ENCODE measurements at regions not wholly inside any gene's neighbourhood (a gene's known extent, or its start where the extent isn't known, plus 50 kb on each side); places are given as distances from the start of the nearest gene placed in this dataset.

- DNase-seq (ENCODE audit: low read depth) (no peak), FAIRE-seq (no peak)
- no peaks in the 10 kb centered on the region for H3K36me3 ChIP-seq (ENCODE audit: control insufficient read depth, insufficient read depth, low read length)
- H3K4me3 ChIP-seq (ENCODE audit: low read depth, low read length) = no peak overlapping the region
- H3K27me3 ChIP-seq (ENCODE audit: control insufficient read depth, insufficient read depth, low read length) = peaks cover 9% of the 10 kb centered on the region
- TF ChIP-seq CTCF (IDR thresholded peaks at IDR 0.05; ENCODE audit: insufficient read depth, low read length, severe bottlenecking) = no peak
Observed at GRCh38 chr6:166008441-166009369, 158.9 kb downstream of the TBXT start.

DNA sequence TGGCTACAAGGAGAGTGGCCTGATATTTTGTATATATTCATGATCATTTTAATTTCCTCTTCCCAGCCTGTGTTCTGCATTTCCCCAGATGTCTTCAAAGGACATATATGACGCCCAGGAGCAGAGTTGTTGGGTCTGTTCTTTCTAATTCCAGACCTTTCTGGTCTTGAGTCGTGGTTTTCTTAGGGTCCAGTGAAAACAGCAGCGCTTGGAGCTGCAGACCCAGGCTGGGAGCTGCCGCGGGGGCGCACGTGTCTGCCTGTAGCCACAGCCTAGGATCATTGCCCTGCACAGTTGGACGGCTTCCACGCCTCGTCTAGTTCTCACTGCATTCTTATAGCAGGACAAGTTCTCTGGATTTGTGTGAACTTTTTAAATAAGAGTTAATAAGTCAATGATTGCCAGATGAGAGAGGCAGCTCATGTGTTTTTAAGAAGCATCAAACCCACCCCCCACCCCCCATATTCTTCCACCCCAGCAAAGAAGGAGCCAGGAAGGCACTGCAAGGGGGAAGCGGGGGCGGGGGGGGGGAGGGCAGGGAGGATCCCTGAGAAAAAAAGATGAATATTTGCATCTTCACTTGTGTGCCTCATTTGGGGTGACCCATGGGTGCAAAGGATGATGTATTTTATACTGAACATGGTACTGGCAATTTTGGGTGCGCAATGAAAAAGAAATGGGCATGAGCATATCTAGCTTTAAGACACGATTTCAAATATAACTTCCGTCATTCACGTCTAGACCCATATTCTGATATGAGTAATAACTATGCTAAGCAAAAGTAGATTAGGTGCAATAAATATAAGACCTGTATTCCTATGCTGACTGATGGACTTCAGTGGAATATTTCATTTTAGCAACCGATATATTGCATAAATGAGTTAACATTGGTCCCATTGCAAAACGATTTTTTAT lies 160.0 kb downstream of the TBXT start:
- FAIRE-seq (no peak), DNase-seq (ENCODE audit: low read depth) (no peak)
- Histone ChIP-seq H3K4me3 (ENCODE audit: low read depth, low read length) (no peak overlapping the region), H3K27me3 (ENCODE audit: control insufficient read depth, insufficient read depth, low read length) (peaks cover 9% of the 10 kb centered on the region), H3K36me3 (ENCODE audit: control insufficient read depth, insufficient read depth, low read length) (no peaks in the 10 kb centered on the region)
- no peak for TF ChIP-seq CTCF (IDR thresholded peaks at IDR 0.05; ENCODE audit: insufficient read depth, low read length, severe bottlenecking)

- no peak for TF ChIP-seq CTCF (IDR thresholded peaks at IDR 0.05; ENCODE audit: insufficient read depth, low read length, severe bottlenecking)
- Histone ChIP-seq H3K27me3 (ENCODE audit: control insufficient read depth, insufficient read depth, low read length) (peaks cover 9% of the 10 kb centered on the region), H3K36me3 (ENCODE audit: control insufficient read depth, insufficient read depth, low read length) (no peaks in the 10 kb centered on the region), H3K4me3 (ENCODE audit: low read depth, low read length) (no peak overlapping the region)
- FAIRE-seq (no peak), DNase-seq (ENCODE audit: low read depth) (no peak)
Observed at GRCh38 chr6:166006900-166007301, 160.8 kb downstream of the TBXT start.

DNA sequence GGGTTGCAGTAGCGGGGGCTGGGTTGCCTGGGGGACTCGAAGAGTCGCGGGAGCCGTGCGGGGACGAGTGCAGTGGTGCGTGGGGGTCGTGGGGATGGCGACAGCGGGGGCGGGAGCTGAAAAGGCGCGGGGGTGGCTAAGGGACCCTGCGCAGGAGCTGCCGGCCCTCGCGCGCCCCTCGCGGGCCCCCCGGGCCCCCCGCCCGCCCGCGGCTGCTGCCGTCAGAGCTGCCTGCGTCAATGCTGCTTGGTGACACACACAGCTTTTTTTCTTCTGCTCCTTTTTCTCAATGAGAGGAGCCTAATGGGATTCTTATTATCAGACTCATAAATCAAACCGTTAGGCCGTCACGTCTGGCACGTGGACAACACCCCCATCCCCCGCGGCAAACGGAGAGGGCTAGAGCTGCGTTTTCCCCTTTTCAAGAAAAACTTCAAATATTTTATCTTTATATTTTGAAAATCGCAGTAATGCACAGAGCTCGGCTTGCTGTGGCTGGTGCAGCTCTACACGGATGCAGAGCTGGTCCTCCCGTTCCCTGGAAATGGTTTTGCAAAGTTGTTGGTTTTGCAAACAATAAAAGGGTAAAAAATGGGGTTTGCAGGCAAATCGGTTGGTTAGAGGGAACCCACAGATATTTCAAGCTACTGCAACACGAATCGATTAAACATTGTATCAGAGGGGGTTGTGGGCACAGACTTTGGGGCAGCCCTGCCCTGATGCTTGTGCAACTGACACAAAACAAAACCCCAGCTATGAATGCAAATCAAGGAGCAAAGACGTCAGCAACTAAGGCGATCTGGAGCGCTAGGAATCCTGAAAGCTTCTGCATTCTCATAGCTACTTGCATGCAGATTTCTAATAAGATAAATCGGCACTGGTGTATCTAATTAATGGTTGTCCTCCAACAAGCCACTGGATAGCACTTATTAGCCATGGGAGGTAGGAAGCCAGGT lies 161.4 kb downstream of the TBXT start:
- FAIRE-seq (no peak), DNase-seq (ENCODE audit: low read depth) (peak; percentile 13)
- H3K36me3 ChIP-seq (ENCODE audit: control insufficient read depth, insufficient read depth, low read length) = no peaks in the 10 kb centered on the region
- H3K4me3 ChIP-seq (ENCODE audit: low read depth, low read length) = no peak overlapping the region
- TF ChIP-seq CTCF (IDR thresholded peaks at IDR 0.05; ENCODE audit: insufficient read depth, low read length, severe bottlenecking) = no peak
- H3K27me3 ChIP-seq (ENCODE audit: control insufficient read depth, insufficient read depth, low read length) = peaks cover 9% of the 10 kb centered on the region

DNA sequence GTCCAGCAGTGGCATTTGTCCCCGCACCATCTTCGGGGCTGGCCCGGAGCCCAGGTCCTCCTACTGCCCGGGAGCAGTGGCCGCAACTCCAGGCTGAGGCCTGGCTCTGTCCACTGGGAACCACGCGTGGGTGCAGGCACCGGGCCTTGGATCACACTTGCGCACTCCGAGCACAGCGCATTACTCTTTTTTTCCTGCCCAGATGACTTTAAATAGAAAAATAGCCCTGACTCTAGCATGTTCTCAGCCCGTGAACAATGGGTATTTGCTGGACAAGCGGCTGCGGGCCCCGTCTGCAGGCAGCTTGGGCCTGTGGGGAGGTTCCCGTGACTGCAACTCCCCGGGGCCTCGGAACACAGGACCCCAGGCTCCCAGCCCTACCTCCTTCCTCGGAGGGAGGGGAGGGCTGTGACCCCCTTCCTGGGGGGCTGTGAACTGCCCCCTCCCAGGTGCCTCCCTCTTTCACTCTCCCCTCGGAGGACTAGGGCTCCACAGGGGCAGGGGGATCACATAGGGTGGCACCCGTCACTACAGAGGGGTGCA lies 162.2 kb downstream of the TBXT start:
- no peak for DNase-seq (ENCODE audit: low read depth)
- peaks cover 9% of the 10 kb centered on the region for H3K27me3 ChIP-seq (ENCODE audit: control insufficient read depth, insufficient read depth, low read length)
- no peak overlapping the region for H3K4me3 ChIP-seq (ENCODE audit: low read depth, low read length)
- TF ChIP-seq CTCF (IDR thresholded peaks at IDR 0.05; ENCODE audit: insufficient read depth, low read length, severe bottlenecking) = no peak
- H3K36me3 ChIP-seq (ENCODE audit: control insufficient read depth, insufficient read depth, low read length) = no peaks in the 10 kb centered on the region
- FAIRE-seq = no peak
